Hematopoietic multipotent progenitor cell treated with erythropoietin and hydrocortisone succinate and interleukin-3 and kit ligand, for 4 days (in vitro differentiated cells): ENCODE measurements at regions not wholly inside any gene's neighbourhood (a gene's known extent, or its start where the extent isn't known, plus 50 kb on each side); places are given as distances from the start of the nearest gene placed in this dataset.
"Not testable (repeated sequence)": the region's sequence is repeated elsewhere in the genome, so short reads cannot be mapped to it uniquely, and the experiment has no call there.

Experiments
- DNase-seq: peaks from one replicate; pipeline ENCODE4 v3.0.0-alpha.2; 2015

GRCh38 chr2:150261691-150262090, 225.8 kb downstream of the RND3 start:
- DNase-seq = no peak

GRCh38 chr2:150260636-150261035, 226.8 kb downstream of the RND3 start:
- DNase-seq = no peak

DNA sequence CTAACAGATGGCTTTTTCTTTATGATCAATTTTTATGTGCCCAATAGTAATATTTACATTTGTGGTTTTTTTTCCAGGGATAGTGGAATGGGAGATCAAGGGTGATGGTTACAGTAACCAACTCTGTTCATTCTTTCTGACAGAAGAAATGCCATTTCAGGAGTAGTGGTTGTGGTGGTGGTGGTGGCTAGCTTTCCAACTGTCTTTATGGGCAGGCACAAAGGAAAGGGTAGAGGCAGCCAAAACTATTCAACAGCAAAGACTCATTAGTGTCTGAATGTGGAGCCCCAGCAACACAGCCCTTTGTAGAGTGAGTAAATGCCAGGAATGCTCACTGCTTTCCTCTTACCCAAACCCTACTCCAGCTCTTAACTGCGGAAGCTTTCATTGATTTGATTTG, 227.7 kb downstream of the RND3 start:
- no peak for DNase-seq

DNA sequence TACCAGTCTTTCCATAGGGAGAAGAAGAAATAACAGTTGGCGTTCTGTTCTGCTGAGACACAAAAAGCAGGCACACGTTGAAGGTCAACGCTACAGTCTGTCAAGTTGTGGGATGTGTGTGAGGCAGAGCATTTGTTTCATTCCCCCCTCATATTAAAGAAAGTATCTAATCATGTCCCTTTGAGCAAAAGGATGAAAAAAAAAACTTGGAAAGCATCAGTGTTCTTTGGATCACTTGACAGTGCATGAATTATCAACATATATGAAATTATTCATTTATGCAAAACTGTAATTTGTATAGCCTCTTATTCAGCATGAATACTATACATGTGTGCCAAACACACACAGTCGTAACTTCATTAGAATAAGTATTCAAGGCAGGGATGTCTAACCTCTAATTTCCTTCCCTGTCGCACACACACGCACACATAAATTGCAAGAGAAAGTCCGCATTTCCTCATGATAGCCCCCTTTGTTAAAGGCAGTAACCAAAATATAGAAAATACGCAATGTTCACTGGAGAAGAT, 228.6 kb downstream of the RND3 start:
- DNase-seq = no peak

GRCh38 chr2:150256736-150257135, 230.7 kb downstream of the RND3 start:
- no peak for DNase-seq

- DNase-seq = no peak
Observed at GRCh38 chr2:150255528-150255927, 231.9 kb downstream of the RND3 start.

DNA sequence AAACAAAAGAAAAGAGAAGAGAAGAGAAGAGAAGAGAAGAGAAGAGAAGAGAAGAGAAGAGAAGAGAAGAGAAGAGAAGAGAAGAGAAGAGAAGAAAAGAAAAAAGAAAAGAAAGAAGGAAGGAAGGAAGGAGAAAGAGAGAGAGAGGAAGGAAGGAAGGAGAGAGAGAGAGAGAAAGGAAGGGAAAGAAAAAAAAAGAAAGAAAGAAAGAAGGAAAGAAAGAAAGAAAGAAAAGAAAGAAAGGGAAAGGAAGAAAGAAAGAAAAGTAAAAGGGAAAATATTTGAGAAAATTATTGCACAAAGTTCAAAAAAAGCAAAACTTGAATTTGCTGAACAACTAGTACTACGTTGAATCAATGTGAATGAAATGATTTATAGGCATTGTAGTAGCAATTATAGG, 237.7 kb downstream of the RND3 start:
- not testable (repeated sequence) for DNase-seq

GRCh38 chr2:150247481-150247880, 240.0 kb downstream of the RND3 start:
- no peak for DNase-seq

- DNase-seq = no peak
Observed at GRCh38 chr2:150234787-150235446, 252.6 kb downstream of the RND3 start.

- no peak for DNase-seq
Observed at GRCh38 chr2:150232871-150233270, 254.6 kb downstream of the RND3 start.

DNA sequence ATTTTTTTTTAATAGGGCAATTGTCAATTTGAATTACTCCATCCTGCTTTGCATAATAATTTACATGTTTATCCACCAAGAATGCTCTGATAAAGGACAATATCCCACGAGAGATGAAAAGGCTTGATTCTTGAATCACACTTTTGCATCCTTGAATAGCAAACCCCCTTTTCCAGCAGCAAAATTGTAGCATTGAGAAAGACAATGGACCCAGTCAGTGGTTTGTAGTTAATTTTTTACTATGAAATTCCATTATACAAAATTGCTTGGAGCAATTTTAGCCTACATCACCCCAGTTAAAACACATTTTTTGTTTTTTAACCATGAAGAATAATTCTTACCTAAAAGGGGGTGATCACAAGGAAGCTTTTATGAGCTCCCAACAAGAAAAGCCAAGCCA, 255.1 kb downstream of the RND3 start:
- no peak for DNase-seq

GRCh38 chr2:150230616-150231015, 256.9 kb downstream of the RND3 start:
- DNase-seq = no peak

DNA sequence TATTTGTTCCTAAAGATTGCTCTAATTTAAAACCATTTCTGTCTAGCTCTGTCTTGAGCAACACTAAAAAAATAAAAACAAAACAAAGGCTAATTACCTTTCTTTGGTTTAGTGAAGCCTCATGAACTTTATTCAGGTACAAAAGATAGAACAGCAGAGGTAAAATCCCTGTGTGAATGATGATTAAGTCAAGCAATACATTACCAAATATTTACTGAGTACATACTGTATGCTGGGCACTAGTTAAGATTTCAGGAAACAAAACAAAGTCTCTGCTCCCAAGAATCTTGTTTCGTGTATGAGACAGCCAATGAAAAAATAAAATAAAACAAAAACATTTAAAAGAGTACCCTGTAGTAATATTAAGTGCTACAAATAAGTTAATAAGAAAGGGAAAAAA, 257.5 kb downstream of the RND3 start:
- no peak for DNase-seq

DNA sequence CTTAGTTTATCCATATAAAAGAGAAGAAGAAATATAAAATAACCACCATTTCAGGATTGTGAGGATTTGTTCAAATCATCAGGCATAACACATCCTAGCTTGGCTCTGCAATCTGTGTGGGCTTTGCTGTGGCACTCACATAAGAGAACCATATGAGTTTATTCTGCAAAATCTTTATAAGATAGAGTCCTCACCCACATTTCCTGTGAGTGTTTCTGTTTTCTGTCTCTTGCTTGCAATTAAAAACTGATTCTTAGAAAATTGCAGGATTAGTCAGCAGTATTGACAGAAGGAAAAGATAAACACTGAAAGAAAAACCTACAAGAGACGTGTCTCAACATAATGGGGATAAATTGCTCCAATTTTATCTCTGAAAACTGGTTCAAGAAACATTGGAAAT, 258.5 kb downstream of the RND3 start:
- no peak for DNase-seq

DNA sequence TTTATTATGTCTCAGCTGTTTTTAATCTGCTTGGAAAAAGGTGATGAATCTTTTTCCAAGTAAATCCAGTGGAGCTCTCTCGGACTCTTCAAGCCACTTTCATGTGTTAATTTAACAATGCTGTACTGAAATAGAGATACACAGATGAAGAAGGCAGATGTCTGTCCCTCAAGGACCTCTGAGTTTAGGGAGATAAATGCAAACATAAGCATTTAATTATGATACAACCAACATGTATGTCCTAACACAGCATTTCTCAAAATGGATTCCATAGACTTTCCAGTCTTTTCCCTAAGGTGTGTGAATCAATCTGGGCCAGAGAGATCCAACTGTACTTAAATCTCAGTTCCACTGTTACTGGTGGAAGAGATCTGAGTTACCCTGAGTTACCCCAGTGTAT, 262.4 kb downstream of the RND3 start:
- no peak for DNase-seq

GRCh38 chr2:150224321-150224720, 263.1 kb downstream of the RND3 start:
- DNase-seq = no peak

- no peak for DNase-seq
Observed at GRCh38 chr2:150222942-150223341, 264.5 kb downstream of the RND3 start.

- no peak for DNase-seq
Observed at GRCh38 chr2:150222379-150222778, 265.1 kb downstream of the RND3 start.

GRCh38 chr2:150219861-150220260, 267.6 kb downstream of the RND3 start:
- DNase-seq = no peak

- DNase-seq = no peak
Observed at GRCh38 chr2:150215041-150215440, 272.4 kb downstream of the RND3 start.

DNA sequence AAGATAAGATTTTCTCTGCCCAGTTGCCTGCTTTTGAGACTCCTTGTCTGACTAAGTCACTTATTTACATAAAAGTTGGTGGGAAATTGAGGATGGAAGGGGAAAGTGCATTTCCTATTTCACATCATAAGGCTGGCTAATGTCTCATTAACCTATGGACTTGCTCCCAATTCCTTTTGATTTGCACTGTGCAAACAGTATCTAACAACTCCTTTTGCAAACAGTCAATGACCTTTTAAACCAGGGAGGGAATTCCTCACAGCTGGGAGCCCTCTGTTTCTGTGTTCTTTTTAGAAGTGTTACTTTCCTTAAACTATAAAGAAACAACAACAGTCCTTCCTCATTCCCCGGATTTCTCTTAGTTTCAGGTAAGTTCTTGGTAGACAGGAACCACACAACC, 272.8 kb downstream of the RND3 start:
- DNase-seq = no peak

- no peak for DNase-seq
Observed at GRCh38 chr2:150212722-150213171, 274.7 kb downstream of the RND3 start.

GRCh38 chr2:150211164-150211631, 276.3 kb downstream of the RND3 start:
- no peak for DNase-seq

DNA sequence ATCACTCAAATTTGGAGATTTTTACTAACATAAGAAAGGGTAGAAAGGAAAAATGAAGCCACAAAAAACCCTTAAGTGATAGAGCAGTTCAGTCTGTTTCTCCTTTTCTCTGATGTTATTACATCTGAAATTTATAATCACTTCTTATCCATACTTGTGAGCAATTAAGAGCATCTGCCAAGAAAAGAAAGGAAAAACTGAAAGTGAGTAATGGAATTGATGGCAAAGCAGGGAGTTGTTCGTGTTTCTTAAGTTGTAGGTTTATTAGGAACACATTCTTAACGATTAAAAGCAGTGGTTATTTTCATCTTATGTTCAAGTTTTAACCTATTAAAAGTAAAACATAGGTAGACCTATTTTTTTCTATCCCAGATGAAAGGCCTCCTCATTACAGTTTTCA, 277.7 kb downstream of the RND3 start:
- DNase-seq = no peak

GRCh38 chr2:150208689-150209088, 278.8 kb downstream of the RND3 start:
- DNase-seq = no peak
